ENCODE measurements at regions not wholly inside any gene's neighbourhood (a gene's known extent, or its start where the extent isn't known, plus 50 kb on each side); places are given as distances from the start of the nearest gene placed in this dataset.
"Not testable (repeated sequence)": the region's sequence is repeated elsewhere in the genome, so short reads cannot be mapped to it uniquely, and the experiment has no call there.

GRCh38 chr9:86515221-86515620 lies 161.0 kb upstream of the TUT7 start:
- no peak for DNase-seq

GRCh38 chr9:86513429-86513828 lies 159.2 kb upstream of the TUT7 start:
- DNase-seq, result no peak

- DNase-seq, result no peak
These were observed 158.7 kb upstream of the TUT7 start for GRCh38 chr9:86512929-86513328.

- no peak for DNase-seq
These were observed 157.6 kb upstream of the TUT7 start for GRCh38 chr9:86511614-86512360.

GRCh38 chr9:86508208-86508903 lies 154.1 kb upstream of the TUT7 start:
- no peak for DNase-seq

GRCh38 chr9:86507212-86507630 lies 153.0 kb upstream of the TUT7 start:
- no peak for DNase-seq

GRCh38 chr9:86503942-86504341 lies 149.7 kb upstream of the TUT7 start:
- no peak for DNase-seq

- DNase-seq, result no peak
These were observed 149.1 kb upstream of the TUT7 start for GRCh38 chr9:86503314-86503713.

- no peak for DNase-seq
These were observed 146.6 kb upstream of the TUT7 start for GRCh38 chr9:86500667-86501435.

- no peak for DNase-seq
These were observed 145.8 kb upstream of the TUT7 start for GRCh38 chr9:86500031-86500430.

GRCh38 chr9:86494644-86495111 lies 140.5 kb upstream of the TUT7 start:
- DNase-seq, result no peak

- no peak for DNase-seq
These were observed 137.5 kb upstream of the TUT7 start for GRCh38 chr9:86491468-86492266.

GRCh38 chr9:86488794-86489193 lies 134.6 kb upstream of the TUT7 start:
- DNase-seq, result no peak

GRCh38 chr9:86488345-86488744 lies 134.1 kb upstream of the TUT7 start:
- DNase-seq, result no peak

- no peak for DNase-seq
These were observed 133.6 kb upstream of the TUT7 start for GRCh38 chr9:86487838-86488233.

- peak; percentile 71 for DNase-seq
These were observed 133.0 kb upstream of the TUT7 start for GRCh38 chr9:86486891-86487837.

- DNase-seq, result no peak
These were observed 131.1 kb upstream of the TUT7 start for GRCh38 chr9:86485359-86485758.

GRCh38 chr9:86483496-86483895 lies 129.3 kb upstream of the TUT7 start:
- no peak for DNase-seq

- no peak for DNase-seq
These were observed 127.3 kb upstream of the TUT7 start for GRCh38 chr9:86481466-86481865.

GRCh38 chr9:86475255-86475654 lies 121.0 kb upstream of the TUT7 start:
- not testable (repeated sequence) for DNase-seq

GRCh38 chr9:86471171-86471815 lies 117.1 kb upstream of the TUT7 start:
- peak; percentile 10 for DNase-seq

Measured in hematopoietic multipotent progenitor cell treated with erythropoietin and hydrocortisone succinate and interleukin-3 and kit ligand, for 6 days (in vitro differentiated cells).